ENCODE measurements at regions not wholly inside any gene's neighbourhood (a gene's known extent, or its start where the extent isn't known, plus 50 kb on each side); places are given as distances from the start of the nearest gene placed in this dataset.
"Not testable (repeated sequence)": the region's sequence is repeated elsewhere in the genome, so short reads cannot be mapped to it uniquely, and the experiment has no call there.

DNA sequence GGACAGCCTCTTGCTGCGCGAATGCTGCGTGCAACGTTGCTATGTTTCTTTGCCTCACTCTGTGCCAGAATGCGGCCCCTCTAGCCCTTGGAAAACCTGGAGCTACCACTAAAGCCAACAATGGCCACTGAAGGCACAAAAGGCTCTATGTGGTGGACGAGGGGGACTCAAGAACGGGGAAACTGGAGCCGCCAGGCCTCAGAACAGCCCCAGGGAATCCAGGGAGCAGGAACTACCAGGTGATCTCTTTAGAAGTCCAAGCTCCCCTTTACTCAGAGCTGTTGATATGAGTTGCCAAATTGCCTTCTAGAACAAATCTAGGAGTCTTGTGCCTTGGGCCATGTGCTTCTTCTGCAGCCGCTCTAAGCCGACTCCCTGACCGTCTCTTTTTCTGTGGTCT, 113.8 kb upstream of the ERRFI1 start:
- ATAC-seq: no peak

DNA sequence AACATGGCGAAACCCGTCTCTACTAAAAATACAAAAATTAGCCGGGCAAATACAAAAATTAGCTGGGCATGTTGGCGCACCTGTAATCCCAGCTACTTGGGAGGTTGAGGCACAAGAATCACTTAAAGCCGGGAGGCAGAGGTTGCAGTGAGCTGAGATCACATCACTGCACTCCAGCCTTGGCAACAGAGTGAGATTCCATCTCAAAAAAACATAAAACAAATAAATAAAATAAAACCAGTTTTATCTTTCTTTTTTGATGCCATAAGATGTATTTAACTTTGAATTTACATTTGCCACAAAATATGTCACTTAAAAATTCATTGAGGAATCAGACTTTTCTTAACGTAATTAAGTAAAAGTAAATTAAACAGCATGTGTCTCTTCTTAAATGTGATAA, 113.3 kb upstream of the ERRFI1 start:
- no peak for ATAC-seq

GRCh38 chr1:8138673-8139072, 112.6 kb upstream of the ERRFI1 start:
- ATAC-seq: no peak

- no peak for ATAC-seq
Measured at GRCh38 chr1:8137481-8138244, 111.6 kb upstream of the ERRFI1 start.

GRCh38 chr1:8136766-8137165, 110.7 kb upstream of the ERRFI1 start:
- no peak for ATAC-seq

GRCh38 chr1:8135250-8135649, 109.1 kb upstream of the ERRFI1 start:
- ATAC-seq: no peak

DNA sequence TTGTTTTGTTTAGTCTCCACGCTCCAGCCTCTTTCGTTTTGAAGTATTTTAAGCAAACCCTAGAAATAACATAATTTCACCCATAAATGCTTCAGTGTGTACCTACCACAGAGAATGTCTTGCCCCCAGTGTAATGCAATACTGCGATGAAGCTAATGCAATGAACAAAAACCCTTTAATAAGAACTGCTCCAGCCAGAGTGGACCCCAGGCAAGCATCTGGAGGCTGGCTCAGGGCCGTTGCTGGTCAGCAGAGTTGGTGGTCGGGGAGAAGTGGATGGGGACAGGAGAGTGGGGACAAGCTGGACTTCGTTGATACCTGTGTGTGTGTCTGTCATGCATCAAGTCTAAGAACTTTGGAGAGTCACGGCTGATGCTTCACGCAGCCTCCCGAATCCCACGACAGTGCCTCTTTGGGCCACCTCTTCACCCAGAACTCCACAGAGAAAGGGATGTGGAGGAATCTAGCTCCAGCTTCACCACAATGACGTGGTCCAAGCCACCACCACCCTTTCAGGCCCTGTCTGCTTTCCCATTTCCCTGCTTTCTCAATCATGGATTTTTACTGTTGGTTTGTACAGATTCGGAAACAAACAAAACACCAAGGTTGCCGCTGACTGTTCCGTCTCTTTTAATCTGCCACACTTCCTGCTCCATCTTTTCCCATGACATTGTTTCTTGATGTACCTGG, 108.6 kb upstream of the ERRFI1 start:
- no peak for ATAC-seq

DNA sequence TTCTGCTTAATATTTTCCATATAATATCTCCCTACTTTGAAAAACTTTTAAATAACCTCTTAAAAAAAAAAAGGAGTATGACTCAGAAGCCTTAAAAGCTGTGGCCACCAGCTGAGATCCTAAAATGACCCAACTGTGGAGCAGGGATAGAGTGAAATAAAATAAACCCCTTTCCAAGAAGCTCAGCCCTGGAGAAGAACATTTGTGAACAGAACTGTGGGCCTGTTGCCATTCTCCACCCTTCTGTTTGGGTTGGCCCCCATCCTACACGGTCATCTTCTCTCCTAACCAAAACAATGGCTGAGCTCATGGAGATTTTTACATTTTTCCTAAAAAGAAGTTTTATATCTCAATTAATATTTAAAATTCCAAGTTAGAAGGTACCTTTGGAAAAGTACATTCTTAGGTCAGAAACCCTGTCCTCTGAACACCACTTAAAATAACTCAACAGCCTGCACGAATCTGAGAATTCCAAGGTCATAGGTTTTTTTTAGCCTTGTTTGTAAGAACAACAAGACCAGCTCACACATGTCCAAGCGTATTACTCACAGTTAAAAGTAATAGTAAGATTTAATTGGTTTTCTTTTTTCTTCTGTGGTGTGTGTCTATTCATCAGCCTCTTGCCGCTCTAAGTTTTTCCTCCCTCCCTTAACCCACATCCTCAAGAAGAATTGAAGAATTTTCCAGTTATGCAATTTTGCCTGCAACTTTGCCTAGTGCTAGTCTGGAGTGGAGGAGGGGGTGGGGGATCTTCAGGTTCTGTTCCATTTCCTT, 107.7 kb upstream of the ERRFI1 start:
- ATAC-seq: no peak

GRCh38 chr1:8133190-8133589, 107.1 kb upstream of the ERRFI1 start:
- ATAC-seq: no peak

GRCh38 chr1:8127171-8127641, 101.1 kb upstream of the ERRFI1 start:
- no peak for ATAC-seq

GRCh38 chr1:8122477-8123407, 96.6 kb upstream of the ERRFI1 start:
- ATAC-seq: no peak

- ATAC-seq: no peak
Measured at GRCh38 chr1:8122160-8122476, 96.0 kb upstream of the ERRFI1 start.

- ATAC-seq: no peak
Measured at GRCh38 chr1:8121261-8122159, 95.4 kb upstream of the ERRFI1 start.

- ATAC-seq: no peak
Measured at GRCh38 chr1:8120693-8121260, 94.7 kb upstream of the ERRFI1 start.

- not testable (repeated sequence) for ATAC-seq
Measured at GRCh38 chr1:8118736-8119135, 92.6 kb upstream of the ERRFI1 start.

DNA sequence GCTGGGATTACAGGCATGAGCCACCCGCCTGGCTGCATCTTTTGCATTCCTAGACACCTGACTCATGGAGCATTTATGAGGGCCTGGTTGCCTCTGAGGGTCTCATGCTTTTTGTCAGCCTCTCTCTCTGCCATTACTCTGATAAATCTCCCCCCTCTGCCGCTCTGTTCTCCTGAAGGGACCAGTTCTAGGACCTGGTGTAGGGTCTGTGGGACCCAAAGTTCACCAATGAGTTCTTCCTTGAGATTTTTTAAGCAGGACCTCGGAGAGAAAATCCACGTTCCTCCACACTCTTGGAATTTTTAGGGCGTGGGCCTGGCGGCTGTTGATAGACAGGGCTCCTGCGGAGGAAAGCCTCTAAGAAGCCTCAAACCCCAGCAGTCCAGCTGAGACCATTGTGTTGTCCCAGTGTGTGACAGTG, 91.9 kb upstream of the ERRFI1 start:
- ATAC-seq: no peak

- no peak for ATAC-seq
Measured at GRCh38 chr1:8116894-8117264, 90.8 kb upstream of the ERRFI1 start.

- no peak for ATAC-seq
Measured at GRCh38 chr1:8115769-8116167, 89.7 kb upstream of the ERRFI1 start.

DNA sequence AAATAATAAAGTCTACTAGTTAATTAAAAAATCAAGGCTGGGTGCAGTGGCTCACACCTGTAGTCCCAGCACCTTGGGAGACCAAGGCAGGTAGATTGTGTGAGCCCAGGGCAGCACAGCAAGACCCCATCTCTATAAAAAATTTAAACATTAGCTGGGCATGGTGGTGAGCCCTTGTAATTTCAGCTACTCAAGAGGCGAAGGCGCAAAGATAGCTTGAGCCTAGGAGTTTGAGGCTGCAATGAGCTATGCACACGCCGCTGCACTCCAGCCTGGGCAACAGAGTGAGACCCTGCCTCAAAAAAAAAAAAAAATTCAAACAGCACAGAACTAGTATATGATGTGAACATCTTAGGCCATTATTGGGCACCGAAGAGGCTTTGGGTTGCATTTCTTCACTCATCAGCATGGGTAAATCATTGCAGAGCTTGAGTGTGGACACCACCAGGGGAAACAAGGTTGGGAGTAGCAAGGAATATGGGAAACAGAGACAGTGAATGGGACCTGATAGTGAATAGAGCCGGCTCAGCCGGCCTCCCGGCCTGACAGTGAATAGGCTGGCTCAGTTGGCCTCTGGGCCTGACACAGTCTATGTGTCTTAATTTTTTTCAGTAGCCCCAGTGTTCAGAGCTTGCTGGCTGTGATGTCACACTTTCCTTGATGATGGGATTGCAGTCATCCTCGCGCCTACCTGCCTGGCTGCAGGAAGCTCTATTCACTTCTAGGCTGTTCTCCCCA, 89.1 kb upstream of the ERRFI1 start:
- ATAC-seq: no peak

All from activated CD4-positive, CD25-positive, alpha-beta regulatory T cell treated with anti-CD3 and anti-CD28 coated beads, Interleukin-2, amount 50 U/mL, for 24 hours (primary cell).